Transverse colon (tissue), 4 donors: ENCODE measurements at regions not wholly inside any gene's neighbourhood (a gene's known extent, or its start where the extent isn't known, plus 50 kb on each side); places are given as distances from the start of the nearest gene placed in this dataset.

Source experiments
- DNase-seq: peaks from one replicate; pipeline ENCODE4 v3.0.0-alpha.2; 2019
- H3K27ac ChIP-seq, 4 donors: fragments of 200-600 bp; sonication (generic); 2 replicates each; pipeline ENCODE4 v1.5.1; 2016 to 2018; ENCODE audit warnings: inconsistent platforms in 4 of 4
- H3K27me3 ChIP-seq: fragments of 200-600 bp; sonication (generic); 2 replicates; pipeline ENCODE4 v1.5.1; 2017; ENCODE audit warnings: inconsistent platforms
- H3K36me3 ChIP-seq, 4 donors: fragments of 200-600 bp; sonication (generic); 2 replicates each; pipeline ENCODE4 v1.5.1; 2017 to 2019; ENCODE audit warnings: inconsistent platforms in 4 of 4
- H3K4me1 ChIP-seq, 4 donors: fragments of 200-600 bp; sonication (generic); 2 replicates each; pipeline ENCODE4 v1.5.1; 2017 to 2020; ENCODE audit warnings: inconsistent platforms in 4 of 4
- H3K4me3 ChIP-seq, 4 donors: fragments of 200-600 bp; sonication (generic); 1 replicate in 1 of 4; 2 replicates in 3 of 4; pipeline versions ENCODE4 v1.5.1 to v1.6.1; 2017 to 2019; ENCODE audit warnings: inconsistent platforms in 4 of 4
- H3K9me3 ChIP-seq, 2 donors: fragments of 200-600 bp; sonication (generic); 2 replicates each; pipeline ENCODE4 v1.5.1; 2017 to 2019; ENCODE audit warnings: inconsistent platforms in 2 of 2
- CTCF ChIP-seq, 5 experiments: fragments of 200-600 bp in 3 of 5; fragments of 450-650 bp in 2 of 5; sonication (generic) in 3 of 5; IDR thresholded peaks; 1 replicate in 2 of 5; 2 replicates in 3 of 5; pipeline ENCODE4 v1.5.1; 2016 to 2017; ENCODE audit warnings: antibody characterized with exemption in 5 of 5, inconsistent platforms in 3 of 5, mild to moderate bottlenecking in 2 of 5, moderate library complexity in 1 of 5
- EP300 ChIP-seq: sonication (generic); formaldehyde crosslinking; IDR thresholded peaks from one replicate; pipeline ENCODE4 v1.6.1; 2017; ENCODE audit warnings: antibody characterized with exemption, low read depth
- POLR2A ChIP-seq: fragments of 450-650 bp; IDR thresholded peaks from one replicate; pipeline ENCODE4 v1.6.1; 2016; ENCODE audit warnings: antibody characterized with exemption, mild to moderate bottlenecking, moderate library complexity
- POLR2AphosphoS5 ChIP-seq, 3 donors: sonication (generic); formaldehyde crosslinking; IDR thresholded peaks; one replicate each; pipeline ENCODE4 v1.6.1; 2016; ENCODE audit warnings: antibody characterized with exemption in 3 of 3
- WGBS, 2 donors: methylation state at CpG; one replicate each; pipeline ENCODE4 v1.1.5; 2018; ENCODE audit warnings: low coverage in 1 of 2; 5-methylcytosine and 5-hydroxymethylcytosine counted together
- in situ Hi-C, 4 donors: fragments of 200-750 bp; cut with MboI; loops; one replicate each; pipeline versions ENCODE4 v1.15.0 to v1.15.1; 2017; ENCODE audit warnings: low sequenced_read_pairs in 3 of 4, low pct_ligation_motif_present in 1 of 4, low pct_unique_long_range_greater_than_20kb in 1 of 4
- intact Hi-C: fragments of 100-400 bp; cut with DNase I; formaldehyde crosslinking; loops from one replicate; pipeline ENCODE4 v1.15.1; 2023; ENCODE audit warnings: low total_unique reads

- DNase-seq = no peak
- intact Hi-C loops = no loop called here
Measured at GRCh38 chr12:75565795-75566194, 54.4 kb upstream of the KRR1 start.

GRCh38 chr12:75564852-75565251 is 53.4 kb upstream of the KRR1 start:
- intact Hi-C loops = no loop called here
- no peak overlapping the region for H3K27ac ChIP-seq

More at GRCh38 chr12:75565795-75566194, 54.4 kb upstream of the KRR1 start:
- H3K27ac ChIP-seq = no peak overlapping the region
- no peaks in the 10 kb centered on the region for H3K36me3 ChIP-seq
- H3K4me1 ChIP-seq = no peaks in the 10 kb centered on the region
- TF ChIP-seq POLR2AphosphoS5 (IDR thresholded peaks at IDR 0.05) = no peak
- no peak for TF ChIP-seq CTCF (IDR thresholded peaks at IDR 0.05)
- no peak for TF ChIP-seq POLR2A
- TF ChIP-seq EP300 = no peak
- in situ Hi-C loops = no loop called here
- H3K9me3 ChIP-seq = no peaks in the 10 kb centered on the region
- no peak overlapping the region for H3K4me3 ChIP-seq
- 75 to 85% methylated on average over 3 of the region's 3 CpGs for WGBS, 2 donors
- no peaks in the 10 kb centered on the region for H3K27me3 ChIP-seq

GRCh38 chr12:75564398-75564797 is 53.0 kb upstream of the KRR1 start:
- intact Hi-C loops (no loop called here), in situ Hi-C loops (no loop called here)
- Histone ChIP-seq H3K27me3 (no peaks in the 10 kb centered on the region), H3K36me3 (no peaks in the 10 kb centered on the region), H3K9me3 (no peaks in the 10 kb centered on the region), H3K4me3 (no peak overlapping the region), H3K4me1 (no peaks in the 10 kb centered on the region), H3K27ac (no peak overlapping the region)
- 75 to 79% methylated on average over 2 of the region's 2 CpGs for WGBS, 2 donors
- TF ChIP-seq EP300 (no peak), POLR2A (no peak), POLR2AphosphoS5 (IDR thresholded peaks at IDR 0.05) (no peak), CTCF (IDR thresholded peaks at IDR 0.05) (no peak)
- no peak for DNase-seq

More at GRCh38 chr12:75564852-75565251, 53.4 kb upstream of the KRR1 start:
- Histone ChIP-seq H3K9me3 (no peaks in the 10 kb centered on the region), H3K4me3 (no peak overlapping the region), H3K27me3 (no peaks in the 10 kb centered on the region), H3K4me1 (no peaks in the 10 kb centered on the region), H3K36me3 (no peaks in the 10 kb centered on the region)
- in situ Hi-C loops = no loop called here
- no peak for DNase-seq
- WGBS, 2 donors = 76 to 78% methylated on average over 1 to 4 of the region's 4 CpGs
- TF ChIP-seq POLR2A (no peak), EP300 (no peak), POLR2AphosphoS5 (IDR thresholded peaks at IDR 0.05) (no peak), CTCF (IDR thresholded peaks at IDR 0.05) (no peak)

GRCh38 chr12:75563351-75563750 is 51.9 kb upstream of the KRR1 start:
- no peaks in the 10 kb centered on the region for H3K36me3 ChIP-seq
- WGBS, 2 donors = 80 to 85% methylated on average over 2 of the region's 2 CpGs
- DNase-seq = no peak
- no peak overlapping the region for H3K4me3 ChIP-seq
- H3K9me3 ChIP-seq = no peaks in the 10 kb centered on the region
- no peaks in the 10 kb centered on the region for H3K4me1 ChIP-seq
- no peaks in the 10 kb centered on the region for H3K27me3 ChIP-seq
- in situ Hi-C loops (no loop called here), intact Hi-C loops (no loop called here)
- TF ChIP-seq POLR2A (no peak), POLR2AphosphoS5 (IDR thresholded peaks at IDR 0.05) (no peak), CTCF (IDR thresholded peaks at IDR 0.05) (no peak), EP300 (no peak)
- no peak overlapping the region for H3K27ac ChIP-seq
